HG03066 (cell line): ENCODE measurements at regions not wholly inside any gene's neighbourhood (a gene's known extent, or its start where the extent isn't known, plus 50 kb on each side); places are given as distances from the start of the nearest gene placed in this dataset.

Experiments
- ATAC-seq: cut with Tn5 transposase; IDR thresholded peaks from one replicate; pipeline ENCODE4 v1.9.1; 2021; ENCODE audit warnings: low read depth; ENCODE audit not compliant: unreplicated experiment

DNA sequence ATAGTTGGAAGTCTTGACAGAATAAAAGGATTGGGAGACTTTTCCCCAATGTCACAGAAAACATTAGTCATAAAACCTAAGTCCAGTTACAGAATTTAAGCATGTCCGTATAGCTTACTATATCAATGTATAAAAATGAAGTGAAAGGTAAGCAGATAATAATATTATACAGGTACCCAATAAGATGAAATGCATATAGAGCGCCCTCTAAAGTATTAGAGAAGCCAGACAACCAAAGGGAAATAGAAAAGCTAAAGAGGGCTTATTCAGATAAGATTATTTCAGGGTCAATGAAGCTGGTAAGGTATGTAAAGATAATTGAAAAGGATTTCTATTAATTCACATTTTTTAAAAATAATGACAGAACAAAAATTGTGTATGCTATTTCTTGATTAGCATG lies 947.7 kb upstream of the MAP3K7 start:
- no peak for ATAC-seq

DNA sequence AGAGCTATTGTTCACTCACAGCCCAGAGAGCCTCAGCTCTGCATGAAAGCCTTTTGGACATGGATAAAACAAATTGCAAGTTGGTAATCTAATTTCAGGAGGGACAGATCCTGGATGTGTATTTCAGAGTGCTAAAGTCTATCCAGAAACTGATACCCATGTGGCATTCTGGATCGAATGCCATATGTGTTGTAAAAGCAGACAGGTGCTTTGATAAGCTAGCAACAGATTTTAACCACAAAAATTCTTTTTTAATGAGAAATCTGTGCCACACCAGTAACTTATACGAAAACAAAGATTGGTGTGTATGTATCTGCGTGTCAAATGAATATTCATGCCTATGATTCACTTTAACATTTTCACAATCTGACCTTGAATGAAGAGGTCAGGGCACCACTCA lies 936.6 kb upstream of the MAP3K7 start:
- ATAC-seq = no peak

DNA sequence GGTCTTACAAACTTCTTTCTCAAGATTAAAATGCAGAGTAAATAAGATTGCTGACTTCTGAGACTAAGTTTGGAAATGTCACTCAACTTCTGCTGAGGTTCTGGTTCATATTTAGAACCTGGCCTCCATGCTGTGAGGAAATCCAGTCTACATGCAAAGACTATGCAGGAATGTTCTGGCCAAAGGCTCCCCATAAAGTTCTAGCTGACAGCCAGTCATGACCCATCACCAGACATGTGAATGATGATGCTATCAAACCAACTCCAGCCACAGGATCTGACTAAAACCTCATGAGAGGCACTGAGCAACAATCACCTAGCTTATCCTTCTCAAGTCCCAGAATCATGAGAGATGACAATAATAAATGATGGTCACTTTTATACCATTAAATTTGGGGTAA lies 935.1 kb upstream of the MAP3K7 start:
- ATAC-seq = no peak

DNA sequence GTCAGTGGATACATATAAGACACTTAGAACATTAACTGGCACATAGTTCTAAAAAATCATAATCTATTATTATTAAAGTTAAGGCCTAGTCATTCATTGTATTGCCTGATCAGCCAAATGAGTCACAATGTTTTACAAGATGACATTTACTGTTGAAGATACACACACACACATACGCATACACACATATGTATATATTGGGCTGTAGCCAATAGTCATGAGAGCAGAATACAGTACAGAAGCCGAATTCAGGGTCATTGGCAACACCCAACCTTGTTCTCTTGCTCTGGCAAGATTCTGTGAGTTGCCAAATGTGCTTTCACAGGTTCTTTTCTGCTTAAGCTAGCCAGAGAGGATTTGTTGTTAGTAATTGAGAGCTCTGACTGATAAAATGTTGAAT lies 922.8 kb upstream of the MAP3K7 start:
- ATAC-seq = no peak

DNA sequence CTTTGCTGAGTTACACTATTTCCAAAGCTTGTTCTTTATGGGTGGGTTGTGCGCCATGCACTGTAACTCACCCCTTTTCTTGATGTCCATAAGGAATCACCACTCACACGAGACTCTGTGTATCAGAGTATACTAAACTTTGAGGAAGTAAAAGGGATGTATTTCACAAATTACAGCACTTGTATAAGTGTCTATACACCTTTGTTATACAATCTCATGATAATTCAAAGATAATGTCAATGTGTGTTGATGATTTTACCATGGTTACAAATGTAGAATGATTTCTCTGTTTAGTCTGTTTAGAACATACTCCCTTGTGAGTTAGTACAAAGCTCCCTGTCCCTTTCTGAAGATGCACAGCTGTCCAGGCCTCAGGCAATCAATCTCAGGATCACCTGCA lies 922.2 kb upstream of the MAP3K7 start:
- no peak for ATAC-seq

DNA sequence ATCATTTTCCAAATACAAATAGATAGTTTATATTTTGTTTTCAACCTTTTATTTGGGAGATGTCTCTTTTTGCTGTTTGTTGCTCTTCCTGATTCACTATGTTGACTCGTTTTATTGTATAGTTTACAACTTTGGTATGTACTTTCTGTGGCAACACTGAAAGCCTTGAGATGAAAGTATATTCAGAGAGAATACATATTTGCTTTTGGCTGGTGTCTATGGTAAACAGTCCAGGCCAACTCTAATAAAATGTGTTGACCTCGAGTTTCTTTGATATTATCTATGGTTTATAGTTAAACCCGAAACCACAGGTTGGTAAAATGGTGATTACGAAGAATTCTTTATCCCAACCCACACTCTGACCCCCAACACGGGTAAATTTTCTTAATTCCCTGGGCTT lies 919.6 kb upstream of the MAP3K7 start:
- no peak for ATAC-seq

DNA sequence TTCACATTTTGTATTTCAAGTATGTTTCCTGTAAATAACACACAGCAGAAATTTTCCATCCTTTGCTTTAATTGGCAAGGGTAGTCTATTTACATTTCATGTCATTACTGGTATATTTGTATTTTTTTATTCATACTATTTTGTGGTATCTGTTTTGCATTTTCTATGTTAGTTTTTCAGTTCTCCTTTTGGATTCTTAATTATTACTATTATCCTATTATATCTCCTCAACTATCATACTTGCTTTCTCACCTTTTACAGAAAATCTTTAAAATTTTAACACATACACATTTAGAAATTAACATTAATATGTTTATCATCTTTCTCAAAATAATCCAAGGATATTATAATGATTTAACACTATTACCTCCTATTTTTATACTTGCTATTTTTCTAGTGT lies 918.3 kb upstream of the MAP3K7 start:
- ATAC-seq = no peak

DNA sequence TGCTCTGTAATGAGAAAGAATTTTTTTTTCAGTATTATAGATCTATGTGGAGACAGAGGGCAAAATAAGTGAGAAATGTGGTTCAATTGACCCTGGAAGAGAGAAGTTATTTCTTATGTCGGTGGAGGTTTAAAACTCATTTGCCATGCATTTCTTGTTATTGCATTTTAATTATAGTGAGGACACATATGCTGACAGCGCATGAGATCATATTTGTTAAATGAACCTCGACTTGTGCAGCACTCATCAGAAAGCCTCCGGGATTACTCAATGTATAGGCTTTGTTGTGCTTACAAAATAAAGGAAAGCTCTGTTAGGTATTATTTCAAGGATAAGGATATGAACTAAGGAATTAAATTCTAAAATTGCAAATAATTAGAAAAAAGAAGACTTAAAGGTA lies 915.1 kb upstream of the MAP3K7 start:
- no peak for ATAC-seq

DNA sequence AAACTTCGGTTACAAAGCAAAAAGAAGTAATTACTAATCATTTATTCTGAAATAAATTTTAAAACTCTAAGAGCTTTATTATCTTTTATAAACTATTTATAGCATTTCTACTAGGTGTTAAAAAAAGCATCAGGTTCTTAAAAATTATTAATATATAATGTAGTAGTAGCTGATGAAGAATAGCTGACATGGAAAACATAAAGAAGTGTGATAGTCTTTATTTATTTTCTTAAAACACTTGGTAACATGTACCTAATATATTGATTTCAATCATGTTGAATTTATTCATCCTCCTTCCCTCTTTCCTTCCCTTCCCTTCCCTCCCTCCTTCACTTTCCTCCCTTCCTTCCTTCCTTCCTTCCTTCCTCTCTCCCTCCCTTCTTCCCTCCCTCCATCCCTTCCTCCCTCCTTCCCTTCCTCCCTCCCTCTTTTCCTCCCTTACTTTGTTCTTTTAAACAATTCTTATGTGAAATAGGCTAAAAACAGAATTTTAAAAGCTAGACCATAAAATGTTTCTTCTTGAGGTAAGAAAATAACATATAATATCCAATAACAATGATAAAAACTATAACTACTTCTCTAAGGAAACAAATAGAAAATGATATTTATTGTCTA lies 913.9 kb upstream of the MAP3K7 start:
- ATAC-seq = no peak

DNA sequence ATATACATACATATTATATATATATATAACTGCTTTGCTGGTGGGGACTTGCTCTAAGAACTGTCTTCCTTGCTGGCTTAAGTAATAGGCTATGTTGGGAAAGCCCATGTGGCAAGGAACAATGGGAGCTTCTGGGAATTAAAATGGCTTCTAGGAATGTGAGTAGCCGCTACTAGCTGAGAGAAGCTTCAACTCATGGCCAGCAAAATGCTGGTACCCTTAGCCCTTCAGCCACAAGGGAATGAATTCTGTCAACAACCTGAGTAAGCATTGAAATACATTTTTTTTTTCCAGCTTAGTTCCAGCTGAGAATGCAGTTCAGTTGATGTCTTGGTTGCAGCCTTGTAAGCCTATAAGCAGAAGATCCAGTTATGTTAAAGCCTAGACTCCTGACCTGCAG lies 911.7 kb upstream of the MAP3K7 start:
- no peak for ATAC-seq

DNA sequence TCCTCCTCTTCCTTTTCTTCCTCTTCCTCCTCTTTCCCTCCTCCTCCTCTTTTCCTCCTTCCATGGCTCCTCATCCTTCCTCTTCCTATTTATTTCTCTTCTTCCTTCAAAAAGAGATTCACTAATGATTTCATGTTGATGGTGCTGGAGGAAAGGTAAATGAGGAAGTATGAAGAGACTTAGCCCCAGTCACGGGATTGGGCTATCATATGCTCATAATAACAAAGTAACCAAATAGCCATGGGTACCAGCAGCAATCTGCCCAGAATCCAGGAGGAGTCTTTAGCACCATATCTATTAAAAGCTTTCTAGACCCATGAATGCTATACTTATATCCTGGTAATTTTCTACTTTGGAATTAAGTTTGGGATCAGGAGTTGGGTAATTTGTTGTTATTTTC lies 910.9 kb upstream of the MAP3K7 start:
- no peak for ATAC-seq

DNA sequence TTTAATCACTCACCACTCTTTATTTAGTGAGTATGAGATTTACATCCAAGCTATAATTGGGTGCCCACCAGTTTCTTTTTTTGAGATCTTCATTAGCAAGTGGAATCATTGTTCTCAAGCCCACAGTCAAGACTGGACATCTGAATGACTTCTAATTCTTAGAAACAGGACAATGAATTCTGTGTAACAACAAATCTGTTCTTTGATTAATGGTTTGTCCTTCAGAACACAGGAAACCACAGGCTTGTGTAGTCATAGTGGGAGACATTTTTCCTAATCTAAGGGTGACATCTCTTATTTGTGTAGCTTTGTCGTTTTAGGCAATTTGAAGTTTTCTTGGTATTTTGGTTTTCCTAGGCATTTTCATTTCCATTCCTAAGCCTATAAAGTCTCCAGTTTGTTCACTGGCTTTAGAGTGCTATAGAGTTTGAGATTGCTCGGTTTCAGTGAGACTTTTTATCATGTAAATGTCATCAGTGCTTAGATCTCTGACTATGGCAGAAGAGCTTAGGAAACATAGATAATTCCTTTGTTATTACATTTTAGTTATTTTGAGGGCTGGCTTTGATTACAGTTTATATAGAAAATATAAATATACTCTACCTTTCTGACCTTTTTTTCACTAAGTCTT lies 903.9 kb upstream of the MAP3K7 start:
- ATAC-seq = no peak

DNA sequence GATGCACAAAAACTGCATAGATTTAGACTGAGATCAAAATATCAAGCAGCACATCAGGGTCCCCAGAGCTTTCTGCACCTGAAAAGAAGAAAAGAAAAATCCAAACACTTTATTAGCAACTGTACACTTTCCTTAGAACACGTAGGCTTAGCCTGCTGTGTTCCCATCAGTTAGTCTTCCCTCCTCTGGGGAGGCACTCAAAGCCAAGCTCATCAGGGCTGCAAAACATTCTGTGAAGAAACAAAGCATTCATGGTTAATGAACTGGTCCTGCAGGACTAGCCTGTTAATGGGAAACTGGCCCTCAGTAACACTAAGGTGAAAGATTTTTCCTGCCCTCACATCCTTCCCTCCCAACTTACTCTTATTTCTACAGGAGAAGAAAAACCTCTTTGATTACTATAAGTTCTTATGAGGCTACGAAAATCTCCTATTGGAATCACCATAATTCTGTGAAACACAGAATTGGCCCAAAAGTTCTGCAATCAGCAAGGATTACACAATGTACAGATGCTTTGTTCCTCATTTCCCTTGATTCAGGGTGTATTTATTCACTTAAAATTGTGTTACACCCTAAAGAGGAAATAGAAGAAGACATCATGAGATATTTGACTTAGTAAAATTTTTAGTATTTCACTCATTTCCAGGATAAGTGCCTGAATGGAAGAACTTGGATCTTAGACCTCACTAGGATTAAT lies 901.0 kb upstream of the MAP3K7 start:
- no peak for ATAC-seq

DNA sequence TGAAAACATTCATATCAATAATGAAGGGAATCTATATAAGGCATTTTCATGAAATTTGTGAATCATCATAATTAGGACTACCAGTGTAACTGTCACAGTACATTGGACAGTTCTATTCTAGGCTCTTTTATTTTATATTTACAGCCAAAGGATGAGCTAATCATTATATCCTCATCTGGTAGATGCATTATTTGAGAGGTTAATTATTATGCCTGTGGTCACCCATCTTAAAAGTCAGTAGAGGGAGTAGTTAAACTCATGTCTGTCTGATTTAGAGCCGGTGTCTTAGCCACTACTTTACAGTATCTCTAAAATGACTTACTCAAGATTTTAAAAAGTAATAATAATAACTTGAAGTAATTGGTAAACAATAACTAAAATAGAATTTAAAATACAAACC lies 899.3 kb upstream of the MAP3K7 start:
- ATAC-seq = no peak

DNA sequence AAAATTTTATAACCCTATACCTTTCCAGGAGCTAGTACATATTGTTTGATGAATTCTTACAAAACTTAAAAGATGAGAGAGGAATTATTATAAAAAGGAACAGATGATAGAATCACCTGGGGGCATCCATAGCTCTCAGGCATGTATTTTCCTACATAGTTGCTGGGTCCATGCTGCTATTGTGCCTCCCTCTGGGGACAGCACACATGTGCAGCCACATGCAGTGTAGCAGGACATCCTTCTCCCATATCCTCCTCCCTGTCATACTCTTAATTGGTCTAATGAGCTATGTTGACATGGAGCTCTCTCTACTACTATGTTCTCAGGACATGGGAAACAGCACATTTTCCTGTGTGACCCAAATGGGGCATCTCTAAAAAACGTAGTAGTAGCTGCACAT lies 898.2 kb upstream of the MAP3K7 start:
- no peak for ATAC-seq

DNA sequence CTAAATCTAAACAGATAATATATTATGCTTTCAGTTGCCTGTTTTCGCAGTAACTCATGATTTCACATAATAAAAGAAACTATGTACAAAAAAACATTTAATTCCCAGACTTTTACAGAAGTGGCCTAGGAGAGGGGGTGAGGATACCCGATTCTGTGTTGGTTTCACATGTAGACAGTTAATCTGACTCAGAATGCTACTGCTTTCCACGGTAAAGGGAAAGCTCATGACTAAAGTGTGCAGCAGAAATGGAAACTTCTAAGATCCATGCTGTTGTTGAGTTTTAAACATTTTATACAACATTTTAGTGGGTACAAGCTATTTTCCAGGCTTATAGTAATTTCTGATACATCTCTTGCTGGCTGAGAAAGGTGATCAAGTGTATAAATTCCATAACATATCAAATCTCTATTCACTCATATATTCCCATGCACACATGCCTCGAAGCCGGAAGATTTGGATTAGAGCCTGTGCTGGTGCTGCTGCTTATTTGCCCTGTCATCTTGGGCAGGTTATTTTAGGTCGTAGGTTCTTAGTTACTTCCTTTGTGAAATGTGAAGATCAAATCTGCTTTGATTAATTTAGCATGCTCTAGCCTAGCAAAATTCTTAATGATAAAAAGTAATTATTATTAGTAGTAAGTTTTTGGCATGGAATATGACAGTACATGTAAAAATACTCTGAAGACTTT lies 896.7 kb upstream of the MAP3K7 start:
- ATAC-seq = peak; percentile 42

DNA sequence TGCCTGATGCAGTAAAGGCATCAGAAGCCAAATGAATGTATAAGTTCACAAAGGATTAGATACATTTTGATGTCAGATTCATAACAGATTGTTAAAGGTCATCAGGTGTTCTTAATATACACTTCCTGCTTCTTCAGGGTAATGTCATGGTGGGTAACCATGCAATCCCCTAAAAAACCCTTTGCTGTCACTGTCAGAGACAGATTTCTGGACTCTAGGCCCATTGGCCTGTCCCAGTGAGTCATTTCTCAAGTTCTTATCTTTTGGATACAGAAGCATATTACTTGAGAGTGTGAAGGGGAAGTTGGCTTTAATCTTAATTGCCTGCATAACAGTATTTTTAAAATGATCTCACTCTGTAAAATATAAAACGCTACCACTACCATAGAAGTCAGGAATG lies 895.6 kb upstream of the MAP3K7 start:
- ATAC-seq = peak; percentile 50

DNA sequence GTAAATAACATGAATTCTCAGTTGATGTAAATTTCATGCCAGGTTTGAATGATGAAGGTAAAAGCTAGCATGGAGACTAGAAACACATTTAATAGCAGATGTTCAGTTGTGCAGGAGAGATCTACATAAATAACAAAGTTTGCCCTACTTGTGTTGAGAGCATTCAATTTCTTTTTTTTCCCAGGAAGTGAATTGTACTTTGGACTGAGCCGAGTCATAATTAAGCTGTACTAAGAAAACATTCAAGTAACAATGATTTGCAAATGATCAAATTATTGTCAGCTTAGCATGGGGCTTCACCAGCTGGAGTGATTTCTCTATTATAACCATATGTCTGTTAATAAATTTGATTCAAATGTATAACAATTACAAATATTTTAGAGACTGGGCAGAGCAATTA lies 893.5 kb upstream of the MAP3K7 start:
- no peak for ATAC-seq

DNA sequence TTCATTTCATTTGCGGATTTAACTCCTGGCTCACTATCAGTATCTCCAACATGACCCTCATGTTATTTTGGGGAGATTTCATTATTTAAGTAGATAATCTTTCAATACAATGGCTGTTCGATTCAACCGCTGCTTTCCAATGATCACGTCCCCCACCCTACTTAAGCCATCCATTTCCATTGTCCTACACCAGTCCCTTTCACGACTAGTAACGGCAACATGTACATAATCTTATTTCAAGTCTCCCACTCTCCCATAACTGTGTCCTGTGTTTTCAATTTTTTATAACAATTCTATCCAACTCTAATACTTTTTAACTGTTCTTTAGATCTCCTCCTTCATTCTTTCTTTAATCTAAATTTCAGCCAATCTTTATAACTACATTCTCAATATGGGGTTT lies 890.8 kb upstream of the MAP3K7 start:
- no peak for ATAC-seq

DNA sequence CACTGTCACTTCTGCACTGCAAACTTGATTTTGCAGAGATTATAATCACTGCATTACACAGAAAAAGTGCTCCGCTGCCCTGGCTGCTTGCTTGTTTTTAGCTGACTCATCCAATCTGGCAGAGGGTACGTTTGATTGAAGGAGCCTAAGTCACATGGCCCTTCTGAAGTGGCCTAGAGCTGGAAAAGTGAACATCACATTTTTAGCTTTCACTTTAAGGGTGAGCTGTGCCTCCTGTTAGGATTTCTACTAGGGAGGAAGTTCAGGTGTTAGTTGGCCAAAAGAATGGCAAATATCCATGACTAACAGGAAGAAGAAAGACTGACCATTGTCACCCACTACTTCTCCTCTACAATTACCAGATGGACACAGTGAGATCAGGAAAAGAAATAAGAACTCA lies 889.1 kb upstream of the MAP3K7 start:
- ATAC-seq = peak; percentile 61

DNA sequence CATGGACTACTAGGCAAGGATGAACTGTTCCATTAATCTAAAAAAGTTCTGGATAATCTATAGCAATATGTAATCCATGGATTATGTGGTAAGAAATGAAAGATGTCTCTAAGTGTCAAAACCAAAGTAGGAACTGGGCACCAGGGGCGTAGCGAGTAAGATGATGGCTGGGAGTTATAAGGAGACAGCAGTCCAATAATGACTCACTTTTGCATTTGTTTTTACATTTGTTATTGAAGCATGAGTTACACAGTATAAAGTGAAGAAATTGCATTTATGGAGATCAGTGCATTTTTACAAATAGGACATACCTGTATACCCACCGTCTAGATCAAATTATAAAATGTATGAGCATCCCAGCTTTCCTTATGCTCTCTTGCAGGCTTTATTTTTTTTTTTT lies 878.5 kb upstream of the MAP3K7 start:
- ATAC-seq = no peak

DNA sequence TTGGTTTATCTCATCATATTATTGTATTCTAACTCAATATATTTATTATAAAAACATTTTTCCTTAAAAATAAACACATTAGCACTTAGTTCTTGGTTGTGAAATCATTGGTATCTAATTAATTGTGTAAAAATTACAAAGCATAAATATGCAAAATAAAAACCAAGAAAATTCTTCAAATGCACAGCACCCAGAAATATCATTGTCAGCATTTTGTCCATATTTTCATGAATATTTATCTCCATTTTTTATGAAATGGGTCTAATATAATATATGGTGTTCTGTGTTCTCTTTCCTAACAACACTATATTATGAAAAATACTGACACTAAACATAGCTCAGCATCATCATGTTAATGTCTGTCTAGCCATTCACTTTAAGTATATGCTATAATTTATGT lies 877.8 kb upstream of the MAP3K7 start:
- no peak for ATAC-seq
